ENCODE measurements at regions not wholly inside any gene's neighbourhood (a gene's known extent, or its start where the extent isn't known, plus 50 kb on each side); places are given as distances from the start of the nearest gene placed in this dataset.

GRCh38 chr1:25019337-25020172 lies 89.5 kb upstream of the RUNX3 start:
- H3K4me3 ChIP-seq (ENCODE audit: low read depth, low read length, poor library complexity, severe bottlenecking) = peak overlapping the region; percentile 48
- H3K4me2 ChIP-seq (ENCODE audit: low read length) = peak overlapping the region; percentile 77
- BruUV-seq (replicated peaks) = no TSS peak
- POLR2A ChIA-PET = interaction anchor here (1.0 kb wide), 1 partner anchor 65 kb away, joined by 3 read pairs; no protein-coding TSS in a partner anchor
- intact Hi-C loops (cut with micrococcal nuclease; ENCODE audit: unreplicated experiment) = no loop called here
- no peaks in the 10 kb centered on the region for H3K79me2 ChIP-seq (ENCODE audit: insufficient read depth, low read depth, low read length)
- no peaks in the 10 kb centered on the region for H3K36me3 ChIP-seq (ENCODE audit: insufficient read depth, low read length)
- H4K20me1 ChIP-seq (ENCODE audit: insufficient read depth, low read length) = no peaks in the 10 kb centered on the region
- H2AFZ ChIP-seq (ENCODE audit: low read length) = peak overlapping the region; percentile 37; the same call in 1 of the 2 replicates
- H3K27ac ChIP-seq (ENCODE audit: low read depth, low read length, poor library complexity, severe bottlenecking) = peak overlapping the region; percentile 80
- peaks cover 59% of the 10 kb centered on the region for H3K4me1 ChIP-seq (ENCODE audit: insufficient read depth, low read length, poor library complexity, severe bottlenecking)
- CTCF ChIA-PET (ENCODE audit: unreplicated experiment) = interaction anchor here (0.9 kb wide), 1 partner anchor 17 kb away, joined by 3 read pairs; no protein-coding TSS in a partner anchor
- no peaks in the 10 kb centered on the region for H3K9me3 ChIP-seq (ENCODE audit: low read length)
- H3K9me2 ChIP-seq (ENCODE audit: insufficient read depth, low read length) = no peaks in the 10 kb centered on the region
- TF ChIP-seq CTCF (conservative IDR thresholded peaks at IDR 0.05; ENCODE audit: low read length) = no peak
- DNase-seq (ENCODE audit: low spot score) = peak; percentile 82

- Histone ChIP-seq H3K4me3 (ENCODE audit: low read depth, low read length, poor library complexity, severe bottlenecking) (peak overlapping the region; percentile 48), H3K4me2 (ENCODE audit: low read length) (peak overlapping the region; percentile 77), H3K79me2 (ENCODE audit: insufficient read depth, low read depth, low read length) (no peaks in the 10 kb centered on the region), H3K4me1 (ENCODE audit: insufficient read depth, low read length, poor library complexity, severe bottlenecking) (peaks cover 56% of the 10 kb centered on the region), H3K9me3 (ENCODE audit: low read length) (no peaks in the 10 kb centered on the region), H4K20me1 (ENCODE audit: insufficient read depth, low read length) (no peaks in the 10 kb centered on the region), H3K9me2 (ENCODE audit: insufficient read depth, low read length) (no peaks in the 10 kb centered on the region), H2AFZ (ENCODE audit: low read length) (peak overlapping the region; percentile 37; the same call in 1 of the 2 replicates), H3K36me3 (ENCODE audit: insufficient read depth, low read length) (no peaks in the 10 kb centered on the region), H3K27ac (ENCODE audit: low read depth, low read length, poor library complexity, severe bottlenecking) (peak overlapping the region; percentile 67)
- intact Hi-C loops (cut with micrococcal nuclease; ENCODE audit: unreplicated experiment) = no loop called here
- ChIA-PET CTCF (ENCODE audit: unreplicated experiment) (interaction anchor here (0.6 to 0.9 kb wide), 2 partner anchors 18 to 50 kb away, joined by 3 to 4 read pairs; no protein-coding TSS in a partner anchor), POLR2A (interaction anchor here (1.0 kb wide), 1 partner anchor 65 kb away, joined by 3 read pairs; no protein-coding TSS in a partner anchor)
- TF ChIP-seq EZH2phosphoT487 (IDR thresholded peaks at IDR 0.05; ENCODE audit: borderline replicate concordance, low read depth, low read length) = no peak
- no peak for TF ChIP-seq CTCF (conservative IDR thresholded peaks at IDR 0.05; ENCODE audit: low read length)
- no TSS peak for BruUV-seq (replicated peaks)
- no peak for DNase-seq (ENCODE audit: low spot score)
These were observed 88.9 kb upstream of the RUNX3 start for GRCh38 chr1:25018943-25019336.
